GOT3 (cell line): ENCODE measurements at regions not wholly inside any gene's neighbourhood (a gene's known extent, or its start where the extent isn't known, plus 50 kb on each side); places are given as distances from the start of the nearest gene placed in this dataset.

Source experiments
- DNase-seq: peaks from one replicate; lab custom pipeline; 2025; ENCODE audit warnings: mixed read lengths; lab: John Stamatoyannopoulos, UW

DNA sequence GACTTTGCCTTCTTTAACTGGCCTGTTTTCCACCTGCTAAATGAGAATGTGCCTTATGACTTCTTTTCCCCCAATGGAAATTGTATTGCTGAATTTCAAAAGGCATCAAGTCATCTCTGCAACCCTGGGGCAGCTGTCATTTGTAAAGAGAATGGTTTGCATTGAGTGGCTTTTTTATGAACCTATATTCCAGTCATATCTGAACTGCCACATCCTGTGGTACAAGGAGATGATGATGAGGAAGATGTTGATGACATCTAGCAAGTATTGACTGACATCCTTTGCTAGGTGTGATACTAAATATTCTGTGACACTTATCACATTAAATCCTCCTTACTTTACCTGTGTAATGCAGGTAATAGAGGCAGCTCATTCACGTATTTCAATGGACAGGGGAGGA is 88.3 kb upstream of the KIAA1217 start:
- no peak for DNase-seq

DNA sequence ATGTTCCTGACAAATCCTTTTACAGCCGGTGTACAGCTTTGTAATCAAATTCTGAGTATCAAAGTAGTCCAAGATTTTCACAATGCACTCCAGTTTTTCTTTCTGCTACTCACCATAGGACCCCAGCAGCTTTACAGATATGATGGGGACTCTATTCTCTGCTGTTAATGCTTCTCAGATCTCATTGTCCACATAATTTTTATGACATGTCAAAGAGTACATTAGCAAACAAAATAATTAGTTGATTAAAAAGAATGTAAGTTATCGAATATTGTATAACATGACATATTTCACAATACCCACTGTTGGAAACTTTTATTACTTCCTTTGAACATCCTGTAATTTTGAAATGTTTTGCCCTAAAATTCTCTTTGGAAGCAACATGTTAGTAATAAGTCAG is 81.4 kb upstream of the KIAA1217 start:
- DNase-seq, result no peak

DNA sequence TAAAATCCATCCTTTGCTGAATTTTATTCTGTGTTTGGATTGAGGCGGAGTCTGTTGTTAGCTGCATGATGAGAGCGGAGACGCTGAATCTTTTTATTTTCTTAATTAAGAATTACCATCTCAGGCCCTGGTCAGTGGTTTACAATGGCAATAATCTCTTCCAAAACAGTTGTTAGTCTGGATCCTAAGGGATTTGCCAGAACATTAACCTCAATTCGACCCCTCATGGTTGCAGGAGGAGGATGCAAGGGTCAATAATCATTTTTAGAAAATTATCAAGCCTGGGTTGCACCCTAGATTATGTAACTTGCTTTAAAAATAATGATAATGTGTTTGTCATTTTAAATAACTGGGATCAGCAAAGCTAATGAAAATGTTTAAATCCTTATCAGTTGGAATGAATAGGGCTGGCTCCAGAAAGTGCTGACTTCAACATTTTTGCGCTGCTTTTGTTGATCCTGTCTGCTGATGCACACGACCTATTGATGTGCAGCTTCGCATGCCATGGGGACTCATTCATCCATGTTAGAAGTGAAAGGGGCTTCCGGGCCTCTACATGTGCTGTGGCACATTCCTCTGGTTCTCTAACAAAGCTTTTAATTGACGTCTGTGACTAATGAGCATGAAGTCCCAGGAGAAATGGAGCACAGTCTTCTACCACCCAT is 80.7 kb upstream of the KIAA1217 start:
- no peak for DNase-seq

DNA sequence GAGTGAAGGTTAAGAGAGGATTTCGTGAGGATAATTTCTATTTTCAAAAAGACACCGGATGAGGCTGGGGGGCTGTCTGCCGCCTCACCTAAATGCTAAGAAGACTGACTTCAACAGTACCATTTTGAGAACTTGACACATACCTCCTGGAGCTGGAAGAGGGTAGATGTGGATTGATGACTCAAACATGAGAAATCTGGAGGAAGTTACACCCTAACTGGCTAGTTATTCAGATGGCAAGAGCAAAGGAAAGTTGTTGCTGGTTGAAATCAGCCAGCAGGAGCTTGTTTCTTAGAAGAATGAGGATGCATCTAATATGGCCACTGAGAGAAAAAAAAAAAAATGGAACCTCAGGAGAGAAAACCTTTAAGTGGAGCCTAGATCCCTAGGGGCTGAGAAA is 76.2 kb upstream of the KIAA1217 start:
- no peak for DNase-seq

DNA sequence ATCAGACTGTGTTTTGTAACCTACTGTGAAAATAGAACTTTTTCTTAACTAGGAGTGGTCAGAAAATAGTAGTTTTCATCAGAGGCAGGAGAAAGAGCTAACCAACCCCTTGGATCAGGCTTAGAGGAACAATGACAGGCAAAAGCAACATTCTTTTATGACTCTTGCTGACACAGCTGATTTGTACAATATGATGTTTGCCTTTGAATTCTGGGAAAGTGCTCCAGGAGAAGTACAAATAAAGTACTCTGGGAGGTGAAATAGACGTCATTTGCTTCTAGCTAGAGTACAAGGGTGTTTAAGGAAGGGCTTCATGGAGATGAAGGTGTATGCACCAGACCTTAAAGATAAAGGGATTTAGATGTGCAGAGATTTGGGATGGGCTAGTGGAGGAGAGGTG is 75.1 kb upstream of the KIAA1217 start:
- DNase-seq, result no peak

DNA sequence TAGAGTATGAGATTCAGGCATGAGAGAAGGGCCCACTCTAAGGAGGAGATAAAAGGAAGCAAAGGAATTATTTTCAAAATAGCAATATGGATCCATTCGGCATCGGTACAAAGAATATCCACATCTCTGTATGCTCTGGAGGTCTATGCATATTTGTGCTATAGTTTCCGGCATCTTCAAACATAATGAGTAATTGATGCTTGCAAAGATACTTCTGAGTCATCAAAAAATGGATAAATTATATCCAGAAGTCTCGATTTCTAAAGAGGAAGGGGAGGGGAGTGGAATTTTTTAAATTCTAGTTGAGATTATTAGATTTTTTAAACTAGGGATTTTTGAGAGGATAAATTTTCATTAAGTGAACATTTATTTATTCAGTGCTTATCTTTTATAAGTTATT is 72.9 kb upstream of the KIAA1217 start:
- DNase-seq, result no peak

DNA sequence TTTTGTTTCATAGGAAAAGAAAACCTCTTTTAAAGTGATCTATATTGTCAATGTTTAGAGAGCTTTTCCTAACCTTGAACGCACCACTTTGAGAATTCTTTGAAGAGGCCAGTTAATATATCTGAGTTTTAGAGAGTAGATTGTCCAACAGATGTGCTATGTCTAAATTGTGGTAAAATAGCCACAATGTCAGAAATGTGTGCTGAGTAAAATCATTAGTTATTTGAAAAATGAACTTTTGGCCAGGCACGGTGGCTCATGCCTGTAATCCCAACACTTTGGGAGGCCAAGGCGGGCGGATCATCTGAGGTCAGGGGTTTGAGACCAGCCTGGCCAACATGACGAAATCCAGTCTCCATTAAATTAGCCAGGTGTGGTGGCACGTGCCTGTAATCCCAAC is 61.6 kb upstream of the KIAA1217 start:
- DNase-seq, result no peak

DNA sequence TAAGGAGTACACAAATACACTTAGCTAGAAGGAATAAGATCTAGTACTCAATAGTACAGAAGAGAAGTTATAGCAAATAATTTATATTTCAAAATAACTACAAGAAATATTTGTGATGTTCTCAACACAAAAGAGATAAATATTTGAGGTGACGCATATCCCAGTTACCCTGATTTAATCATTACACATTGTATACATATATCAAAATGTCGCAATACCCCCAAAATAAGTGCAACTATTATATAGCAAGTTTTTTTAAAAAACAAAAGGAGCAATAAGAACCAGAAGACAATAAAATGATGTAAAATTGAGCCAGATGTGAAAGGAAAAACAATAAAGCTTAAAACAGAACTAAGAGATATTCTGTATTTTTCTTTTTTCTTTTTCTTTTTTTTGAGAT is 59.3 kb upstream of the KIAA1217 start:
- DNase-seq, result no peak

DNA sequence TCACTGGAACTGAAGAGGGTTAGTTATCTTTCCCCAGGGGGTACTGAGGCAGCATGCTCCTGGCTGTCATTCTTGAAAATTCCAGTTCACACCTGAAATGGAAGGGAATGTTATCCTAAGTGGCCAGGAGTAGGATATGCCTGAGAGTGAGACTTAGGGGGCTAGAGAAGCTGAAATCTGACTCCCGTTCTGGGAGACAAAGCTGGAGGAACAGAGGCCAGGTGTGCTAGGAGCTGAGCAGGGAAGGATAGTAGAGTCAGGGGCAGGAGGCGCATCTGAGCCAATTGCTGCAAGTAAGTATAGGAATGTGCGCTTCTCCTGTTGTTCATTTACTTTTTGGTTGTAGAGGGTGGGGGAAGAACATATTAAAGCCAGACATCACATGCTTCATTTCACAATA is 58.1 kb upstream of the KIAA1217 start:
- no peak for DNase-seq

DNA sequence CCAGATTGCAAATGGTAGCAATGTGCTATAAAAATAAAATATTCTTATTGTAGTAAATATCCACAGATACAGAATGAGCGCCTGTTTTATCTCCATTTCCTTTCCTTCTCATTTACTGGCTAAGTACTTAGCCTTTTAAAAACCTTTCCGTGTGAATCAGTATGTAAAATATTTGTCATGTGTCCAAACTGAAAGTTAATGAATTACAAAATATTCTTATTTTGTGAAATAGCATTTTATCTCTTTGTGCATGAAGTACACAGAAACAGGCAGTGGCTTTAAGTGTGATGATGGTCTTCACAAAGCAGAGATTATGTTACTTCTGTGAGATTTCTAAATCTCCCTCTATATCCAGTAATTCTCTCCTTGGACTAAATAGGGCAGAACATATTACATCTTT is 56.7 kb upstream of the KIAA1217 start:
- no peak for DNase-seq

DNA sequence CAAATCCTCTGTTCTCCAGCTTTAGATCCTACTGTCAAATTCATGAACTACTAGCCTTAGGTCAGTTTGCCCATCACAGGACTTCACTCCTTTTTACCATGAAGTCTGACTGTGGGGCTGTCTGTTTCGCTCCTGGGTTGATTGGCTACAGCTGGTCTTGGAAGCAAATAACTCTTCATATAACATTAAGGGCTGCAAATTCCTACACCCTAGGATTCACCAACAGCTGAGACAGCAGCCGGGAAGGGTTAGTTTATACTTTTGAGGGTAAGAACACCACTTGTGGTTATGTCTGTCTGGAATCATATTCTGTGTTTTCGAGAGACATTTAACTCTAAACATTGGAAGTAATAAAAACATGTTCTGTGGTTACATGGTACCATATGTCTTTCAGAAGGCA is 55.9 kb upstream of the KIAA1217 start:
- no peak for DNase-seq

DNA sequence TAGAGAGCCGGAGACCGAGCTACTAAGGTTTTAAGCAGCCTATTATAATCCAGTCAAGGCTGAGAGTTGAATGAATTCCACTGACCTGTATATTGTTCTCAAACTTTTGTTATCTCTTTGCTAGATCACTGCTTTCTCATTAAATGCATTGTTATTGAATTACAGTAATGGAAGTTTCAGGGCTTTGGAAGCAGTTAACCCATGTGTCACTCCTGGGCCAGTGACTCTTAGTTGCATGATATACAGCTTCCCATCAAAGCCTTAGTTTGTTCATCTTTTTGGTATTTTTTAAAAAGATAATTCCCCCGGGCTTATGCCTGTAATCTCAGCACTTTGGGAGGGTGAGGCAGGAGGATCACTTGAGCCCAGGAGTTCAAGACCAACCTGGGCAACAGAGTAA is 55.4 kb upstream of the KIAA1217 start:
- no peak for DNase-seq

DNA sequence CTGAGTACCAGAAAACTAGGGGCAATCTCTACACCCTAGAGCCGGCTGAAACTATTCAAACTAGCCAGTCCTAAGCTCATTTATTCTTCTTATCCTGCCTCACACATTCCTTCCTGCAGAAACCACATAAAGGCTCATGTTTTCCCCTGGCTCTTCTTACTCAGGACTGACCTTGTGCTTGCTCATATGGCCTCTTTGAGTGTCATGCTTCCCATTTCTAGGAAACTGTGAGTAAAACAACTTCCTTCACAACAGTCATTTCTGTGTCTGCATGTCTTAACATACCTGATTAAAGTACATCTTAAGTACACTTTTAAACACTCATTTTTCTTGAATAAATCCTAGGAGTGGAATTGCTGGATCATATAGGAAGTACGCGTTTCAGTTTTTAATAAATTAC is 52.3 kb upstream of the KIAA1217 start:
- DNase-seq, result no peak

DNA sequence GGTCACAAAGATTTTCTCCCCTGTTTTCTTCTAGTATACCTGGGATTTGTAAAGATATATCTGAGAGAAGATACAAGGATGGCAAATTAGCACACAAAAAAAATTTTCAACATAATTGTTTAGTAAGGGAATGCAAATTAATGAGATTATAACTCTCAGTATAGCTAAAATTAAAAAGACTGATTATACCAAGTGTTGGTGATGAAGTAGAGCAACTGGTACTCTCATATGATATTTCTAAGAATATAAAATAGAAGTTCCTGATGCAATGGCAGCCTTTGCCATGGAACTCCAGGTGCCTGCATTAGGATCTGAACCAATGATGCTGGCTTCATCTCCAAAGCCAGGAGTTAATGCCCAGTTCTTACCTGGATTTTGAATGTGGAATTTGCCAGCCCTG is 51.4 kb upstream of the KIAA1217 start:
- DNase-seq, result no peak
